ENCODE measurements at regions not wholly inside any gene's neighbourhood (a gene's known extent, or its start where the extent isn't known, plus 50 kb on each side); places are given as distances from the start of the nearest gene placed in this dataset.

DNA sequence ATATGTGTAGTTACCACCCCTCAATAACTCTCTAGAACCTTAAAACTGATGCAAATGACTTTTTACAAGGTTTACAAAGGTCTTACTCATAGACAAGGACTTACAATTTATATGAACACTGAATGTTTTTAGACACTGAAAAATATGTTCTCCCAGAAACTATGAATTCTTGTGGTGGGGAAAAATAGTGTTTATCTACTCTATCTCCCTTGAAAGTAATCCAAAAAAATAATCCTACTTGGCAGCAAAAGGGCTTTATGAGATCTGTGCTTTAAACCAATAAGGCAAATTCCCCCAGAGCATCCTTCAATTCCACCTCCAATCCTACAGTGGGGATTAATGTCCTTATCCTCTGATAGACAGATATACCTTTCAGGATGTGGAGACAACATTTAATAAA is 1984.1 kb upstream of the RAG2 start:
- TF ChIP-seq, protein P1, sequence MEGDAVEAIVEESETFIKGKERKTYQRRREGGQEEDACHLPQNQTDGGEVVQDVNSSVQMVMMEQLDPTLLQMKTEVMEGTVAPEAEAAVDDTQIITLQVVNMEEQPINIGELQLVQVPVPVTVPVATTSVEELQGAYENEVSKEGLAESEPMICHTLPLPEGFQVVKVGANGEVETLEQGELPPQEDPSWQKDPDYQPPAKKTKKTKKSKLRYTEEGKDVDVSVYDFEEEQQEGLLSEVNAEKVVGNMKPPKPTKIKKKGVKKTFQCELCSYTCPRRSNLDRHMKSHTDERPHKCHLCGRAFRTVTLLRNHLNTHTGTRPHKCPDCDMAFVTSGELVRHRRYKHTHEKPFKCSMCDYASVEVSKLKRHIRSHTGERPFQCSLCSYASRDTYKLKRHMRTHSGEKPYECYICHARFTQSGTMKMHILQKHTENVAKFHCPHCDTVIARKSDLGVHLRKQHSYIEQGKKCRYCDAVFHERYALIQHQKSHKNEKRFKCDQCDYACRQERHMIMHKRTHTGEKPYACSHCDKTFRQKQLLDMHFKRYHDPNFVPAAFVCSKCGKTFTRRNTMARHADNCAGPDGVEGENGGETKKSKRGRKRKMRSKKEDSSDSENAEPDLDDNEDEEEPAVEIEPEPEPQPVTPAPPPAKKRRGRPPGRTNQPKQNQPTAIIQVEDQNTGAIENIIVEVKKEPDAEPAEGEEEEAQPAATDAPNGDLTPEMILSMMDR (IDR thresholded peaks at IDR 0.05 in 8 of 11, conservative IDR thresholded peaks at IDR 0.05 in 3 of 11) = no peak
- TF ChIP-seq POLR2A (IDR thresholded peaks at IDR 0.05) (no peak), POLR2AphosphoS5 (IDR thresholded peaks at IDR 0.05) (no peak)

Measured in spleen (tissue), 7 donors.